ENCODE measurements at regions not wholly inside any gene's neighbourhood (a gene's known extent, or its start where the extent isn't known, plus 50 kb on each side); places are given as distances from the start of the nearest gene placed in this dataset.
"Not testable (repeated sequence)": the region's sequence is repeated elsewhere in the genome, so short reads cannot be mapped to it uniquely, and the experiment has no call there.

GRCh38 chr2:18047896-18048657, 169.6 kb downstream of the KCNS3 start:
- H3K36me3 ChIP-seq, result no peaks in the 10 kb centered on the region
- no peak overlapping the region for H3K27ac ChIP-seq
- intact Hi-C loops (cut with DNase I), result no loop called here
- H3K27me3 ChIP-seq, result no peaks in the 10 kb centered on the region
- no peak for TF ChIP-seq CTCF (IDR thresholded peaks at IDR 0.05)
- no peak for TF ChIP-seq POLR2A (IDR thresholded peaks at IDR 0.05)
- DNase-seq, result peak in 1 of 2 donors; percentile 7
- 77 to 82% methylated on average over 10 of the region's 10 CpGs for WGBS, 2 donors
- no peaks in the 10 kb centered on the region for H3K4me1 ChIP-seq
- no peaks in the 10 kb centered on the region for H3K9me3 ChIP-seq
- H3K4me3 ChIP-seq (replicated peaks in 1 of 3), result no peak overlapping the region

GRCh38 chr2:18047213-18047611, 168.7 kb downstream of the KCNS3 start:
- 75 to 81% methylated on average over 4 of the region's 4 CpGs for WGBS, 2 donors
- Histone ChIP-seq H3K4me3 (replicated peaks in 1 of 3) (no peak overlapping the region), H3K4me1 (no peaks in the 10 kb centered on the region), H3K27ac (no peak overlapping the region), H3K9me3 (no peaks in the 10 kb centered on the region), H3K36me3 (no peaks in the 10 kb centered on the region), H3K27me3 (no peaks in the 10 kb centered on the region)
- DNase-seq, result no peak
- intact Hi-C loops (cut with DNase I), result no loop called here
- TF ChIP-seq POLR2A (IDR thresholded peaks at IDR 0.05) (no peak), CTCF (IDR thresholded peaks at IDR 0.05) (no peak)

DNA sequence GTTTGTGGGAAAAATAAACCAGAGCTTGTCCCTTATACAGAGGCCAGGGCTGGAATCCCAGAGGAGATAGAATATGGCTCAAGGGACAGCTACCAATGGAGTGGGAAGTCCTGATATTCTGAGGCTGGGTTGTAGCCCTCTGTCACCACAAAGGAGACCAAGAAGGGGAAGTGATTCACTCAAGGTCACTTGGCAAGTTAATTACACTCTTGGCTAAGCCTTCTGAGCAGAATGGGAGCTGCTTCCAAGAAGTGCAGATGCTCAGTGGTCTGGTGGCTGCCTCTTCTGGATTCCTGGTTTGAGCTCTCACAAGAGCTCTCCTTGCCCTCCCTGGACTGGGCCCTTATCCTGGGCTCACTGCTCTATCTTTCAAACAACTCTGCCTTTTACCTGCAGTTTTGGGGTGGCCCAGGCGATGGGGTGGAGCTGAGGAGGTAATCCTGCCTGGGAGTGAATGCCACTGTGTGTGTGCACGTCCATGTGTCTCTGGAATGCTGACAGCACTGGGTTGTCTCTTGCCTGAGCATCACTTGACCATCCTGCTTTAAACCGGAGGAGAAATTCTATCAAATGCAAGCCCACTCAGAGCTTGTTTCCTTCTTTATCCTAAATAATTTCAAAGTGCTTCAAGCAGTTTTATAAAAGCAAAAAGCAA, 168.2 kb downstream of the KCNS3 start:
- H3K36me3 ChIP-seq, result no peaks in the 10 kb centered on the region
- no peaks in the 10 kb centered on the region for H3K9me3 ChIP-seq
- intact Hi-C loops (cut with DNase I), result no loop called here
- no peaks in the 10 kb centered on the region for H3K4me1 ChIP-seq
- no peak overlapping the region for H3K4me3 ChIP-seq (replicated peaks in 1 of 3)
- TF ChIP-seq CTCF (IDR thresholded peaks at IDR 0.05) (no peak), POLR2A (IDR thresholded peaks at IDR 0.05) (no peak)
- no peaks in the 10 kb centered on the region for H3K27me3 ChIP-seq
- DNase-seq, result no peak
- WGBS, 2 donors, result 63 to 79% methylated on average over 3 of the region's 3 CpGs
- H3K27ac ChIP-seq, result no peak overlapping the region

GRCh38 chr2:18046017-18046416, 167.6 kb downstream of the KCNS3 start:
- intact Hi-C loops (cut with DNase I), result no loop called here
- WGBS, 2 donors, result 79 to 82% methylated on average over 4 of the region's 4 CpGs
- Histone ChIP-seq H3K27ac (no peak overlapping the region), H3K4me3 (replicated peaks in 1 of 3) (no peak overlapping the region), H3K36me3 (no peaks in the 10 kb centered on the region), H3K27me3 (no peaks in the 10 kb centered on the region), H3K4me1 (no peaks in the 10 kb centered on the region), H3K9me3 (no peaks in the 10 kb centered on the region)
- no peak for TF ChIP-seq POLR2A (IDR thresholded peaks at IDR 0.05)
- TF ChIP-seq CTCF (IDR thresholded peaks at IDR 0.05), result no peak
- DNase-seq, result no peak

DNA sequence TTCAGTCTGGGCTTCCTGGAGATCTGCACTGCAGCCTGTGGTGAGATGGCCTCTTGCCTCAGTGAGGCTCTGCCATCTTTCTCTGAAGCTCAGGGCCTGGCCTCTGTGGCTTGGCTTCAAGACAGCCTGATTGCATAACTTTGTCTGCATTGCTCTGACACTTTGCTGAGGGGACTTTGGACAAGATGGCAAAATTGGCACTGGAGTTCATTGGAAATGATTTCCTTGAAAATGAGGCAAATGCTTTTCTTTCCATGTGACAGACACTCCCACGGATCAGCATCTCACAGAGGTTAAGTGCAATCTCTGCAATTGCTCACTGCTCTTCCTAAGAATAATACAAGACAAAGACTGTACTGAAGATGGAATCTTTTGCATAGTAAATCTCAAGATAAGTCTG, 166.8 kb downstream of the KCNS3 start:
- Histone ChIP-seq H3K27me3 (no peaks in the 10 kb centered on the region), H3K27ac (no peak overlapping the region), H3K4me1 (no peaks in the 10 kb centered on the region), H3K4me3 (replicated peaks in 1 of 3) (no peak overlapping the region), H3K36me3 (no peaks in the 10 kb centered on the region), H3K9me3 (no peaks in the 10 kb centered on the region)
- DNase-seq, result no peak
- TF ChIP-seq CTCF (IDR thresholded peaks at IDR 0.05) (no peak), POLR2A (IDR thresholded peaks at IDR 0.05) (no peak)
- 65 to 69% methylated on average over 1 of the region's 1 CpG for WGBS, 2 donors
- intact Hi-C loops (cut with DNase I), result no loop called here

- intact Hi-C loops (cut with DNase I); H3K27ac ChIP-seq; H3K4me1 ChIP-seq; H3K36me3 ChIP-seq; DNase-seq; H3K9me3 ChIP-seq; H3K4me3 ChIP-seq (replicated peaks in 1 of 3); H3K27me3 ChIP-seq: not testable (repeated sequence)
- 85 to 86% methylated on average over 14 to 16 of the region's 16 CpGs for WGBS, 2 donors
Measured at GRCh38 chr2:18017381-18017780, 138.9 kb downstream of the KCNS3 start.
